ENCODE measurements at regions not wholly inside any gene's neighbourhood (a gene's known extent, or its start where the extent isn't known, plus 50 kb on each side); places are given as distances from the start of the nearest gene placed in this dataset.

- TF ChIP-seq EP300 (IDR thresholded peaks at IDR 0.05) (no peak), POLR2AphosphoS5 (IDR thresholded peaks at IDR 0.05) (no peak), POLR2A (IDR thresholded peaks at IDR 0.05) (no peak)
Measured at GRCh38 chr17:77470800-77471733, 330.3 kb downstream of the SEC14L1 start.

Measured in upper lobe of left lung (tissue), 4 donors.